Raji (cell line): ENCODE measurements at regions not wholly inside any gene's neighbourhood (a gene's known extent, or its start where the extent isn't known, plus 50 kb on each side); places are given as distances from the start of the nearest gene placed in this dataset.

Source experiments
- POLR2A ChIP-seq: IDR thresholded peaks from 2 replicates; pipeline ENCODE4 v1.6.1; 2011; ENCODE audit warnings: low read depth, low read length, control low read depth; ENCODE audit not compliant: insufficient read depth

DNA sequence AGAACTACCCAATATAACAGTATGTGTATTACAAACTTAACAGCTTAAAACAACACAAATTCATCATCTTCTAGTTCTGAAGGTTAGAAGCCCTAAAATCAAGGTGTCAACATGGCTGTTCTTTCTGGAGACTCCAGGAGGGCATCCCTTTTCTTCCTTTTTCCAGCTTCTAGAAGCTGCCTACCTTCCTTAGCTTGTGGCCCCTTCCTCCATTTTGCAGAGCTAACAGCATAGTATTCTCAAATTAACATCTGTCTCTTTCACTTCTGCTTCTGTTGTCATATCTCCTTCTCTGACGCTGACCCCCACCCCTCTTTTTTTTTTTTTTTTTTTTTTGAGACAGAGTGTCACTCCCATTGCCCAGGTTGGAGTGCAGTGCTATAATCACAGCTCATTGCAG is 52.8 kb upstream of the AKIRIN2 start:
- no peak for TF ChIP-seq POLR2A

DNA sequence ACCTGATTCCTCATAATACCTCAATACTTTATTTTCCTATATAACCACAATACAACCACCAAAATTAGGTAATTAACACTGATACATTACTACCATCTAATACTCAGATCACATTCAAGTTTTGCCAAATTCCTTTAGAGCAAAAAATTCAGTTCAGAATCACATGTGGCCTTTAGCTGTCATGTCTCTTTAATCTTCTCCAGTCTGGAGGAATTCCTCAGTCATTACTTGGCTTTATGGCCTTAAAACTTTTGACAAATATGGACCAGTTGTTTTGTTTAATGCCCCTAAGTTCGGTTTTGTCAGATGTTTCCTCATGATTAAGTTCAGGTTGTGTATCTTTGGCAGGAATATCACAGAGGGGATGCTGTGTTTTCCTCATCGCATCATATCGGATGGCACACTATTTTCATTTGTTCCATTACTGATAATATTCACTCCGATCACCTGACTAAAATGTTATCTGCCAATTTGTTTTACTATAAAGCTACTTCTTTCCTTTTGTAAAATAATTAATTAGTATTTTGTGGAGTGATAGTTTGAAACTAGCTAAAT is 51.2 kb upstream of the AKIRIN2 start:
- TF ChIP-seq POLR2A = no peak
